Pancreas (tissue), 10 donors: ENCODE measurements at regions not wholly inside any gene's neighbourhood (a gene's known extent, or its start where the extent isn't known, plus 50 kb on each side); places are given as distances from the start of the nearest gene placed in this dataset.

Experiments used
- ATAC-seq, 4 donors: fragments of 200-7000 bp; cut with Tn5 transposase; one replicate each; pipeline versions ENCODE4 v1.8.0 to v1.9.1; 2020; ENCODE audit warnings: mild to moderate bottlenecking in 4 of 4, moderate library complexity in 4 of 4
- DNase-seq, 6 donors: peaks; one replicate each; pipeline ENCODE4 v3.0.0-alpha.2; 2020
- FAIRE-seq: peaks from 2 replicates; lab custom pipeline; 2012; peaks lifted over from hg19 to GRCh38; lab: Jason Lieb, UNC
- H3K27ac ChIP-seq, 4 donors: fragments of 200-600 bp; sonication (generic); 1 replicate in 3 of 4; 2 replicates in 1 of 4; pipeline versions ENCODE4 v1.5.0 to v1.8.0; 2020
- H3K27me3 ChIP-seq, 4 donors: fragments of 200-600 bp; one replicate each; pipeline ENCODE4 v1.8.0; 2021
- H3K36me3 ChIP-seq, 3 donors: fragments of 200-600 bp; sonication (generic) in 1 of 3; one replicate each; pipeline versions ENCODE4 v1.5.0 to v1.8.0; 2020 to 2021
- H3K4me1 ChIP-seq, 3 donors: fragments of 200-600 bp; one replicate each; pipeline ENCODE4 v1.8.0; 2021
- H3K4me3 ChIP-seq, 4 donors: fragments of 200-600 bp; sonication (generic) in 2 of 4; one replicate each; pipeline versions ENCODE4 v1.5.0 to v1.8.0; 2020 to 2021
- H3K9me3 ChIP-seq, 4 donors: fragments of 200-600 bp; one replicate each; pipeline ENCODE4 v1.8.0; 2021
- CTCF ChIP-seq, 4 donors: fragments of 200-600 bp; sonication (generic) in 3 of 4; IDR thresholded peaks; one replicate each; pipeline versions ENCODE4 v1.5.0 to v1.8.0; 2021; ENCODE audit warnings: antibody characterized with exemption in 4 of 4
- WGBS, 2 donors: extraction: QIAGEN DNeasy Blood & Tissue Kit; methylation state at CpG; one replicate each; pipeline ENCODE4 v1.1.7; 2013; 5-methylcytosine and 5-hydroxymethylcytosine counted together
- intact Hi-C, 3 donors: fragments of 100-400 bp; cut with DNase I; formaldehyde crosslinking; loops; one replicate each; pipeline versions ENCODE4 v1.11.1 to v1.14.2; 2022
- donor health status: healthy with polysubstance abuse.
- donor health status: DM: no; HTN: no; CAD: no; lungs with moderate emphysema.
- donor health status: DM: no; HTN: no; CAD: no.
- donor health status: control.
- donor health status: control.
- donor health status: Bipolar disorder and iron deficiency.
- donor health status: DM: yes; HTN: yes; CAD: no.
- donor health status: DM: no; HTN: no; CAD: no.
- donor health status: DM: no; HTN: no; CAD: no.
- donor health status: DM: yes; HTN: yes; CAD: no.

DNA sequence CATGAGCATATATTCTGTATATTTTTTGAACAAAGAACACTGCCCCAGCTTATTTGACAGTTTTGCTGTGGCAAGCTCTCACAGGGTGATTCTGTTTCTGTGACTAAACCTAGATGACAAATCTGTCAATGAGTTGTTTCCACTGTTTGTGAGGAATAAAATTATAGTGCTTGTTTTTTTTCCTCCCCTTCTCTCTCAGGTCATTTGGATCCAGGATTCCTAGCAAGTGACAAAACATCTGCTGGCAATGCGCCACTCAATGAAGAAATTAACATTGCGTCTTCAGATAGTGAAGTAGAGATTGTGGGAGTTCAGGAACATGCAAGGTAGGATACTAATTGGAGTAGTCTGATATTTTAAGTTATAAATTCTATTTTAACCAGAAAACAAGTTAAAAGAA is 149.3 kb downstream of the HAUS1 start:
- H3K4me3 ChIP-seq: no peak overlapping the region
- FAIRE-seq (no peak), ATAC-seq (no peak), DNase-seq (no peak)
- TF ChIP-seq CTCF (IDR thresholded peaks at IDR 0.05): no peak
- peaks cover 0 to 8% (median 0%) of the 10 kb centered on the region in 3 donors for H3K4me1 ChIP-seq
- intact Hi-C loops: no loop called here
- no peaks in the 10 kb centered on the region for H3K9me3 ChIP-seq
- H3K27me3 ChIP-seq: no peaks in the 10 kb centered on the region
- 64 to 67% methylated on average over 2 of the region's 2 CpGs for WGBS, 2 donors
- H3K27ac ChIP-seq: no peak overlapping the region
- H3K36me3 ChIP-seq: no peaks in the 10 kb centered on the region

DNA sequence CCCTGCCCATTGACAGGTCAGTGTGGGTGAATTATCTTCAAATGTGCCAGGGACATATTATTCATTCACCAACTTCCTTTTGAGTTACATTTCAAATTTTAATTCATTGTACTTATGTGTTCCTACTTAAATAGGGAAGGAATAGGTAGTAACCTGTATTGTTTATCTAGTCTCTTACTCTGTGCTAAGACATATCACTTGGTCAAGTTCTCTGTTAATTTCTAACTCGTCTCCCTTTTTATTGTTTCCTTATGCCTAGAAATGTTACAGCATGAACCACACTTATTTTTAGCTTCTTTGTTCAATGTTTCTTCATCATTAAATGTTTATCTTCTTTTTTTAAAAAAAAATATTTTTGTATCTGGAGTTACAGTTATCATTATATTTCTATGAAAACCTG is 151.9 kb downstream of the HAUS1 start:
- Histone ChIP-seq H3K4me1 (no peaks in the 10 kb centered on the region), H3K27me3 (no peaks in the 10 kb centered on the region), H3K27ac (no peak overlapping the region), H3K4me3 (no peak overlapping the region), H3K9me3 (no peaks in the 10 kb centered on the region), H3K36me3 (no peaks in the 10 kb centered on the region)
- FAIRE-seq (no peak), DNase-seq (no peak), ATAC-seq (no peak)
- intact Hi-C loops: no loop called here
- no peak for TF ChIP-seq CTCF (IDR thresholded peaks at IDR 0.05)
- 86% methylated on average over 1 of the region's 1 CpG for WGBS, 2 donors

DNA sequence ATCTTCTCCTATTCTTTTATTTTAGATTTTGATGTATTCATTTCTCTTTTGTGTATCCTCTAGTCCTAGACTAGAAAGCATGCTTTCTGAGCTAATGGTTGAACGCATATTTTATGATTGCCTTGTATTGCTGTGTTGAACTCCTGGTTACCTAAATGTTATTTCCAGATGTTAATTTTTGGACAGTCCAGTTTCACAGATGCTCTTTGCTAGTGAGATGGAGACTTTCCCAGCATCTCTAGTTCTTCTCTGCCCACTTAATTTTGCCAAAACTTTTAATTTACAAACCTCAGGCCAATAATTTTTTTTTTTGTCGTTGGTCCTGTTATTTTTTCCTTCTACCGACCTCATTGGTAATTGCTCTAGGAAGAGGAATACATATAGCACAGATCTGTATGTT is 153.2 kb downstream of the HAUS1 start:
- intact Hi-C loops: no loop called here
- no peak for FAIRE-seq

DNA sequence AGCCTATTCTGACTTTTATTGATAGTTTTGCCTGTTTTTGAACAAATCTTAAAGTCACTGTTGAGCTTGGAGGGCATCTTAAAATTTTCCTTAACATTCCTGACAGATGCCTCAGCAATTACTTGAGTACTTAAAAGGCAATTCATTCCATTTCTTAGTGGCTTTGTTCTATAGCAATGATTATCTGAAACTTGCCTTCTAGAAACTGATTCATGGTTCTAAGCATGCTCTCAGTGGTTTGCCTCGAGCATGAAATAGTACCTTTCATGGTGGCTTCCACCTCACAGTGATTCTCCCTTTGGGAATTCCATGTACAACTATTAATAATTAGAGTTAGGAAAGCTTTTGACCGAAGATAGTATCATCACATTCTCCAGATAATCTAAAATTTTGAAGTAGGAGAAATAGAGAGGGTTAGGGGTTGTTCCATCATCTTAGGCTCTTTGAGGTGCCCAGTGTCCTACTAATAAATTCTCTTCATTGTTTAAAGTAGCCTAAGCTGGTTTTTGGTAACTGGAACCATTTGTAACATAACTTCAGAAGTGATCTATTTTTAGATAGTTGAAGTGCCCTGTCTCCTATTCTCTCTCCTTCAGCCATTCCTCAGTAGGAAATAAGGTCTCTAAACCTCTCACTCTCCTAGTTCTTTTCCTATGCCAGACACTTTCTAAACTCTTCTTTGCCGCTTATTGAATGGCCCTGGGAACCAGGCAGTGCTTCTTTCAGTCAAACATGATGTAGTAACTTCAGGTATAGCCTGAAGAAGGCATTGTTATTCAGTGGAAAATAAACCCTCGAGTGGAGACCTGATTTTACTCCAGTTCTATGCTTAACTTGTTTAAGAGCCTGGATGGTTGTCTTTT is 156.1 kb downstream of the HAUS1 start:
- H3K9me3 ChIP-seq: no peaks in the 10 kb centered on the region
- intact Hi-C loops: no loop called here
- no peak for FAIRE-seq
- TF ChIP-seq CTCF (IDR thresholded peaks at IDR 0.05): no peak
- no peak for DNase-seq
- no peak for ATAC-seq
- no peak overlapping the region for H3K27ac ChIP-seq
- 92 to 93% methylated on average over 4 of the region's 4 CpGs for WGBS, 2 donors
- H3K36me3 ChIP-seq: peaks cover 0 to 13% (median 0%) of the 10 kb centered on the region in 3 donors
- no peaks in the 10 kb centered on the region for H3K27me3 ChIP-seq
- H3K4me3 ChIP-seq: no peak overlapping the region
- H3K4me1 ChIP-seq: no peaks in the 10 kb centered on the region

More for the DNA sequence above, 153.2 kb downstream of the HAUS1 start:
- 90 to 91% methylated on average over 3 of the region's 3 CpGs for WGBS, 2 donors
- ATAC-seq (no peak), DNase-seq (no peak)
- TF ChIP-seq CTCF (IDR thresholded peaks at IDR 0.05): no peak
- H3K4me3 ChIP-seq: no peak overlapping the region
- no peaks in the 10 kb centered on the region for H3K36me3 ChIP-seq
- no peaks in the 10 kb centered on the region for H3K9me3 ChIP-seq
- no peak overlapping the region for H3K27ac ChIP-seq
- H3K4me1 ChIP-seq: no peaks in the 10 kb centered on the region
- H3K27me3 ChIP-seq: no peaks in the 10 kb centered on the region

DNA sequence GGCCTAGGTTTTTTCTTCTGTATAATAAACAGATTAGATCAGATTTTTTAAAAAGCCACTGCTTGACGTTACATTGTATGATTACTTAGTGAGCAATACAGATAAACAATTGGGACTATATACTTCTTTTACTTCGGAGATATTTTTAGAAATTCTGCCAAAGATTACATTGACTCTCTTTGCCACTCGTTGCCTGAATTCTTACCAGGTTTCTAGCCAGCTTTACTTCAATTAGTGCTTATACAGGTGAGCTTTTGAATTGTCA is 156.6 kb downstream of the HAUS1 start:
- ATAC-seq (no peak), FAIRE-seq (no peak), DNase-seq (no peak)
- WGBS, 2 donors: 53 to 63% methylated on average over 3 of the region's 3 CpGs
- no peaks in the 10 kb centered on the region for H3K4me1 ChIP-seq
- no peaks in the 10 kb centered on the region for H3K9me3 ChIP-seq
- TF ChIP-seq CTCF (IDR thresholded peaks at IDR 0.05): no peak
- H3K4me3 ChIP-seq: no peak overlapping the region
- H3K27me3 ChIP-seq: no peaks in the 10 kb centered on the region
- peaks cover 0 to 13% (median 0%) of the 10 kb centered on the region in 3 donors for H3K36me3 ChIP-seq
- H3K27ac ChIP-seq: no peak overlapping the region
- intact Hi-C loops: no loop called here
